Ishikawa (cell line): ENCODE measurements at regions not wholly inside any gene's neighbourhood (a gene's known extent, or its start where the extent isn't known, plus 50 kb on each side); places are given as distances from the start of the nearest gene placed in this dataset.

ENCODE experiments used
- CEBPB ChIP-seq: IDR thresholded peaks from 2 replicates; pipeline ENCODE4 v1.6.1; 2012
- CREB1 ChIP-seq: IDR thresholded peaks from 2 replicates; pipeline ENCODE4 v1.6.1; 2012; ENCODE audit warnings: low read depth
- EGR1 ChIP-seq: IDR thresholded peaks from 2 replicates; pipeline ENCODE4 v1.6.1; 2012
- EP300 ChIP-seq: IDR thresholded peaks from 2 replicates; pipeline ENCODE4 v1.6.1; 2012; ENCODE audit warnings: borderline replicate concordance
- FOXM1 ChIP-seq: IDR thresholded peaks from 2 replicates; pipeline ENCODE4 v1.6.1; 2012; ENCODE audit warnings: low read depth, borderline replicate concordance
- MAX ChIP-seq: IDR thresholded peaks from 2 replicates; pipeline ENCODE4 v1.6.1; 2012
- NFIC ChIP-seq: IDR thresholded peaks from 2 replicates; pipeline ENCODE4 v1.6.1; 2012
- RAD21 ChIP-seq: IDR thresholded peaks from 2 replicates; pipeline ENCODE4 v1.6.1; 2012; ENCODE audit warnings: low read depth
- REST ChIP-seq: IDR thresholded peaks from 2 replicates; pipeline ENCODE4 v1.6.1; 2012; ENCODE audit warnings: low read depth, mild to moderate bottlenecking
- TAF1 ChIP-seq: IDR thresholded peaks from 2 replicates; pipeline ENCODE4 v1.6.1; 2012; ENCODE audit warnings: low read depth, mild to moderate bottlenecking
- TCF12 ChIP-seq: IDR thresholded peaks from 2 replicates; pipeline ENCODE4 v1.6.1; 2012; ENCODE audit warnings: low read depth
- TEAD4 ChIP-seq: IDR thresholded peaks from 2 replicates; pipeline ENCODE4 v1.6.1; 2012
- USF1 ChIP-seq: IDR thresholded peaks from 2 replicates; pipeline ENCODE4 v1.6.1; 2012
- YY1 ChIP-seq: IDR thresholded peaks from 2 replicates; pipeline ENCODE4 v1.6.1; 2012; ENCODE audit warnings: low read depth

GRCh38 chr3:34267088-34267487, 468.7 kb downstream of the PDCD6IP start:
- no peak for TF ChIP-seq RAD21
- no peak for TF ChIP-seq EP300
- no peak for TF ChIP-seq USF1
- no peak for TF ChIP-seq MAX
- no peak for TF ChIP-seq REST
- TF ChIP-seq YY1: no peak
- TF ChIP-seq TCF12: no peak
- no peak for TF ChIP-seq EGR1
- no peak for TF ChIP-seq FOXM1
- TF ChIP-seq TEAD4: no peak
- no peak for TF ChIP-seq TAF1
- TF ChIP-seq CEBPB: no peak
- TF ChIP-seq CREB1: no peak
- TF ChIP-seq NFIC: no peak
